H1 (cell line): ENCODE measurements at regions not wholly inside any gene's neighbourhood (a gene's known extent, or its start where the extent isn't known, plus 50 kb on each side); places are given as distances from the start of the nearest gene placed in this dataset.

Experiments
- CTCF ChIA-PET: fragments of 300-600 bp; sonication (Branson Sonifier 250); formaldehyde crosslinking; loops from one replicate; lab custom pipeline; 2021; ENCODE audit not compliant: partially characterized antibody; lab: Charles Lee
- POLR2A ChIA-PET: fragments of 300-600 bp; sonication (Branson Sonifier 250); formaldehyde crosslinking; loops from one replicate; lab custom pipeline; 2021; ENCODE audit warnings: inconsistent platforms; ENCODE audit not compliant: partially characterized antibody; lab: Charles Lee
- DNase-seq, 2 experiments: peaks; one replicate each; pipeline versions ENCODE4 v3.0.0 to v3.0.0-alpha.2; 2010 to 2022; ENCODE audit warnings: low spot score in 2 of 2, low read depth in 1 of 2, mixed read lengths in 1 of 2
- FAIRE-seq: peaks from 2 replicates; lab custom pipeline; 2011; peaks lifted over from hg19 to GRCh38; lab: Jason Lieb, UNC
- H2AFZ ChIP-seq: 2 replicates; pipeline ENCODE4 v1.8.1; 2012; ENCODE audit warnings: low read length, inconsistent platforms
- H2AK5ac ChIP-seq: 2 replicates; pipeline ENCODE4 v1.6.1; 2013; ENCODE audit warnings: low read depth, low read length
- H2BK120ac ChIP-seq: replicated peaks from 2 replicates; pipeline ENCODE3; 2013; ENCODE audit warnings: low read depth, low read length, inconsistent platforms
- H2BK12ac ChIP-seq: 2 replicates; pipeline ENCODE4 v1.6.1; 2013; ENCODE audit warnings: low read depth, low read length
- H2BK15ac ChIP-seq: 2 replicates; pipeline ENCODE4 v1.6.1; 2013; ENCODE audit warnings: low read length
- H2BK20ac ChIP-seq: 2 replicates; pipeline ENCODE4 v1.6.1; 2013; ENCODE audit warnings: low read length
- H2BK5ac ChIP-seq: 2 replicates; pipeline ENCODE4 v1.6.1; 2013; ENCODE audit warnings: low read depth, low read length
- H3K14ac ChIP-seq: 2 replicates; pipeline ENCODE4 v1.6.1; 2013; ENCODE audit warnings: inconsistent platforms; ENCODE audit not compliant: insufficient read length
- H3K18ac ChIP-seq: 2 replicates; pipeline ENCODE4 v1.6.1; 2013; ENCODE audit warnings: low read length; ENCODE audit errors: extremely low read depth
- H3K23ac ChIP-seq: 2 replicates; pipeline ENCODE4 v1.6.1; 2013; ENCODE audit warnings: inconsistent platforms; ENCODE audit not compliant: insufficient read length
- H3K23me2 ChIP-seq: 2 replicates; pipeline ENCODE4 v1.6.1; 2013; ENCODE audit warnings: low read depth, low read length
- H3K27ac ChIP-seq: 2 replicates; pipeline ENCODE4 v1.6.1; 2011; ENCODE audit warnings: low read depth, low read length, inconsistent platforms
- H3K27me3 ChIP-seq, 4 experiments: replicated peaks in 1 of 4; 1 replicate in 1 of 4; 2 replicates in 3 of 4; pipeline versions ENCODE4 v1.6.1 to v1.8.1; 2011 to 2013; ENCODE audit warnings: low read length in 3 of 4, mild to moderate bottlenecking in 3 of 4, inconsistent platforms in 2 of 4, mixed read lengths in 2 of 4, moderate library complexity in 1 of 4; ENCODE audit not compliant: control insufficient read depth in 3 of 4, insufficient read depth in 3 of 4; ENCODE audit errors: extremely low read depth in 1 of 4
- H3K36me3 ChIP-seq, 4 experiments: 2 replicates each; pipeline versions ENCODE4 v1.6.1 to v1.8.1; 2011 to 2013; ENCODE audit warnings: mild to moderate bottlenecking in 4 of 4, low read length in 3 of 4, moderate library complexity in 2 of 4, control low read depth in 1 of 4, inconsistent platforms in 1 of 4; ENCODE audit not compliant: insufficient read depth in 4 of 4, control insufficient read depth in 2 of 4
- H3K4ac ChIP-seq: replicated peaks from 2 replicates; pipeline ENCODE3; 2013; ENCODE audit warnings: low read length, low read depth, mixed read lengths, inconsistent platforms; ENCODE audit not compliant: insufficient read length
- H3K4me1 ChIP-seq, 4 experiments: replicated peaks in 1 of 4; 1 replicate in 1 of 4; 2 replicates in 3 of 4; pipeline versions ENCODE4 v1.6.1 to v1.8.1; 2011 to 2013; ENCODE audit warnings: low read length in 3 of 4, inconsistent platforms in 2 of 4, mixed read lengths in 1 of 4; ENCODE audit not compliant: insufficient read depth in 4 of 4, control insufficient read depth in 3 of 4
- H3K4me2 ChIP-seq, 2 experiments: 2 replicates each; pipeline versions ENCODE4 v1.6.1 to v1.8.1; 2011 to 2013; ENCODE audit warnings: low read depth in 2 of 2, low read length in 2 of 2, control low read depth in 1 of 2, inconsistent platforms in 1 of 2, mild to moderate bottlenecking in 1 of 2; ENCODE audit not compliant: insufficient read depth in 1 of 2
- H3K4me3 ChIP-seq, 4 experiments: fragments of 200-600, 300-600 bp in 1 of 4; sonication (generic), shearing (Covaris generic), sonication (Bioruptor Twin) in 1 of 4; 2 replicates each; pipeline versions ENCODE4 v1.5.1 to v1.8.1; 2011 to 2016; ENCODE audit warnings: low read length in 4 of 4, low read depth in 3 of 4, control low read depth in 2 of 4, inconsistent platforms in 2 of 4, mild to moderate bottlenecking in 2 of 4, mixed read lengths in 1 of 4, moderate library complexity in 1 of 4; ENCODE audit not compliant: insufficient read depth in 2 of 4; ENCODE audit errors: extremely low read depth in 1 of 4
- H3K56ac ChIP-seq: replicated peaks from 2 replicates; pipeline ENCODE3; 2013; ENCODE audit warnings: low read depth, mild to moderate bottlenecking, mixed read lengths, low read length, inconsistent platforms; ENCODE audit not compliant: insufficient read length
- H3K79me1 ChIP-seq: 2 replicates; pipeline ENCODE4 v1.6.1; 2013; ENCODE audit warnings: low read depth, low read length, control low read depth
- H3K79me2 ChIP-seq, 2 experiments: 2 replicates each; pipeline versions ENCODE4 v1.6.1 to v1.8.1; 2012 to 2013; ENCODE audit warnings: low read length in 2 of 2, mild to moderate bottlenecking in 2 of 2, inconsistent platforms in 1 of 2; ENCODE audit not compliant: insufficient read depth in 2 of 2, control insufficient read depth in 1 of 2
- H3K9ac ChIP-seq, 4 experiments: replicated peaks in 1 of 4; 1 replicate in 1 of 4; 2 replicates in 3 of 4; pipeline versions ENCODE4 v1.6.1 to v1.8.1; 2011 to 2013; ENCODE audit warnings: low read depth in 3 of 4, low read length in 3 of 4, control low read depth in 2 of 4, mild to moderate bottlenecking in 2 of 4, moderate library complexity in 2 of 4, inconsistent platforms in 1 of 4; ENCODE audit errors: extremely low read depth in 1 of 4
- H3K9me3 ChIP-seq, 2 experiments: 2 replicates each; pipeline versions ENCODE4 v1.6.1 to v1.8.1; 2012 to 2013; ENCODE audit warnings: mild to moderate bottlenecking in 2 of 2, moderate library complexity in 2 of 2, control low read depth in 1 of 2, inconsistent platforms in 1 of 2, low read depth in 1 of 2, low read length in 1 of 2, mixed read lengths in 1 of 2; ENCODE audit not compliant: insufficient read depth in 2 of 2
- H4K20me1 ChIP-seq, 2 experiments: replicated peaks in 1 of 2; 2 replicates each; pipeline versions ENCODE3 to v1.8.1; 2011 to 2013; ENCODE audit warnings: inconsistent platforms in 2 of 2, low read length in 2 of 2, mild to moderate bottlenecking in 1 of 2; ENCODE audit not compliant: insufficient read depth in 2 of 2, control insufficient read depth in 1 of 2
- H4K5ac ChIP-seq: 2 replicates; pipeline ENCODE4 v1.6.1; 2013; ENCODE audit warnings: low read length, low read depth, mixed read lengths, inconsistent platforms; ENCODE audit not compliant: insufficient read length
- H4K8ac ChIP-seq: 2 replicates; pipeline ENCODE4 v1.8.0; 2013; ENCODE audit warnings: mild to moderate bottlenecking, moderate library complexity, low read length, inconsistent platforms; ENCODE audit not compliant: insufficient read depth; ENCODE audit errors: extremely low read depth
- H4K91ac ChIP-seq: replicated peaks from 2 replicates; pipeline ENCODE3; 2013; ENCODE audit warnings: low read length, mixed read lengths, inconsistent platforms; ENCODE audit not compliant: insufficient read length
- BRCA1 ChIP-seq: IDR thresholded peaks from 2 replicates; pipeline ENCODE4 v1.6.1; 2012; ENCODE audit warnings: low read depth, low read length, improper control_type of control experiment
- CBX5 ChIP-seq: fragments of 300-800, 300-1000 bp; sonication (generic); IDR thresholded peaks from 2 replicates; pipeline ENCODE4 v1.7.1; 2016; ENCODE audit warnings: antibody characterized with exemption, low read length, low read depth
- CTBP2 ChIP-seq: IDR thresholded peaks from 2 replicates; pipeline ENCODE4 v1.7.0; 2011; ENCODE audit warnings: borderline replicate concordance, mild to moderate bottlenecking, moderate library complexity, mixed read lengths, low read length; ENCODE audit not compliant: insufficient read depth, insufficient read length
- E2F6 ChIP-seq: IDR thresholded peaks from 2 replicates; pipeline ENCODE4 v1.6.1; 2012; ENCODE audit warnings: inconsistent platforms
- HDAC6 ChIP-seq: IDR thresholded peaks from one replicate; pipeline ENCODE4 v1.7.1; 2012; ENCODE audit warnings: low read depth, mild to moderate bottlenecking, inconsistent platforms, low read length, moderate library complexity
- MAFK ChIP-seq: IDR thresholded peaks from 2 replicates; pipeline ENCODE4 v1.6.1; 2012; ENCODE audit warnings: low read depth, mild to moderate bottlenecking, improper control_type of control experiment, low read length
- NRF1 ChIP-seq: IDR thresholded peaks from 2 replicates; pipeline ENCODE4 v1.6.1; 2011; ENCODE audit warnings: mild to moderate bottlenecking, low read depth, low read length, improper control_type of control experiment
- PHF8 ChIP-seq: fragments of 200-600 bp; sonication (generic); conservative IDR thresholded peaks from 2 replicates; pipeline ENCODE4 v1.7.1; 2012; ENCODE audit warnings: low read depth, mild to moderate bottlenecking, inconsistent platforms, low read length, moderate library complexity
- RBBP5 ChIP-seq: IDR thresholded peaks from 2 replicates; pipeline ENCODE4 v1.7.1; 2012; ENCODE audit warnings: low read depth, mild to moderate bottlenecking, inconsistent platforms, low read length, moderate library complexity, borderline replicate concordance
- RFX5 ChIP-seq: IDR thresholded peaks from 2 replicates; pipeline ENCODE4 v1.6.1; 2011; ENCODE audit warnings: low read depth, low read length, improper control_type of control experiment, borderline replicate concordance
- SIRT6 ChIP-seq: IDR thresholded peaks from one replicate; pipeline ENCODE4 v1.7.1; 2012; ENCODE audit warnings: low read length, inconsistent platforms
- SRF ChIP-seq: IDR thresholded peaks from 2 replicates; pipeline ENCODE4 v1.6.1; 2011; ENCODE audit warnings: mild to moderate bottlenecking, low read depth, low read length, moderate library complexity
- SUZ12 ChIP-seq: fragments of 200-600 bp; sonication (generic); IDR thresholded peaks from 2 replicates; pipeline ENCODE4 v1.6.1; 2012; ENCODE audit warnings: mild to moderate bottlenecking, inconsistent platforms, low read length, moderate library complexity, mixed read lengths
- TBP ChIP-seq: IDR thresholded peaks from 2 replicates; pipeline ENCODE4 v1.6.1; 2011; ENCODE audit warnings: low read depth, low read length, improper control_type of control experiment
- TF ChIP-seq, protein P1 (sequence below): IDR thresholded peaks from 2 replicates; pipeline ENCODE4 v1.6.1; 2011; ENCODE audit warnings: low read length, improper control_type of control experiment

- POLR2A ChIA-PET = no interaction called here
- no peak overlapping the region for H3K27ac ChIP-seq
- H3K4me3 ChIP-seq = no peak overlapping the region
- H4K20me1 ChIP-seq = no peaks in the 10 kb centered on the region
- no peak overlapping the region for H3K18ac ChIP-seq
- no peak overlapping the region for H4K91ac ChIP-seq
- H2BK15ac ChIP-seq = no peak overlapping the region
- no peak overlapping the region for H4K5ac ChIP-seq
- H3K9ac ChIP-seq = no peak overlapping the region
- DNase-seq = no peak
- no peak overlapping the region for H3K56ac ChIP-seq
- no peaks in the 10 kb centered on the region for H3K27me3 ChIP-seq
- no peak overlapping the region for H2BK5ac ChIP-seq
- no peak overlapping the region for H3K23ac ChIP-seq
- no peak overlapping the region for H2BK120ac ChIP-seq
- FAIRE-seq = no peak
- H2AK5ac ChIP-seq = no peak overlapping the region
- no peaks in the 10 kb centered on the region for H3K9me3 ChIP-seq
- no peak overlapping the region for H3K4me2 ChIP-seq
- peaks cover 0 to 4% (median 0%) of the 10 kb centered on the region in 4 experiments; a peak in 1 of 7 replicates for H3K4me1 ChIP-seq
- no peak overlapping the region for H3K14ac ChIP-seq
- CTCF ChIA-PET = interaction anchor here (1.4 to 2.3 kb wide), 2 partner anchors 9 to 29 kb away, joined by 3 to 11 read pairs; no protein-coding TSS in a partner anchor
- no peaks in the 10 kb centered on the region for H3K36me3 ChIP-seq
- H4K8ac ChIP-seq = no peak overlapping the region
- no peak overlapping the region for H2BK12ac ChIP-seq
- no peaks in the 10 kb centered on the region for H3K79me2 ChIP-seq
- no peak overlapping the region for H2AFZ ChIP-seq
- H3K79me1 ChIP-seq = no peaks in the 10 kb centered on the region
- no peak overlapping the region for H3K4ac ChIP-seq
- H3K23me2 ChIP-seq = no peaks in the 10 kb centered on the region
- H2BK20ac ChIP-seq = no peak overlapping the region
- TF ChIP-seq RFX5 (no peak), TBP (no peak), SRF (no peak), CBX5 (no peak), SUZ12 (no peak), CTBP2 (no peak), MAFK (no peak), NRF1 (no peak), RBBP5 (no peak), HDAC6 (no peak), PHF8 (no peak), E2F6 (no peak), SIRT6 (no peak), BRCA1 (no peak)
- TF ChIP-seq, protein P1, sequence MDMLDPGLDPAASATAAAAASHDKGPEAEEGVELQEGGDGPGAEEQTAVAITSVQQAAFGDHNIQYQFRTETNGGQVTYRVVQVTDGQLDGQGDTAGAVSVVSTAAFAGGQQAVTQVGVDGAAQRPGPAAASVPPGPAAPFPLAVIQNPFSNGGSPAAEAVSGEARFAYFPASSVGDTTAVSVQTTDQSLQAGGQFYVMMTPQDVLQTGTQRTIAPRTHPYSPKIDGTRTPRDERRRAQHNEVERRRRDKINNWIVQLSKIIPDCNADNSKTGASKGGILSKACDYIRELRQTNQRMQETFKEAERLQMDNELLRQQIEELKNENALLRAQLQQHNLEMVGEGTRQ = no peak
Observed at GRCh38 chr21:15562748-15563147, 167.0 kb upstream of the USP25 start.
